Colonic mucosa (tissue), 4 donors: ENCODE measurements at regions not wholly inside any gene's neighbourhood (a gene's known extent, or its start where the extent isn't known, plus 50 kb on each side); places are given as distances from the start of the nearest gene placed in this dataset.

Experiments used
- DNase-seq: peaks from one replicate; pipeline ENCODE4 v3.0.0-alpha.2; 2020
- H3K27ac ChIP-seq: fragments of 200-600 bp; one replicate; pipeline ENCODE4 v1.8.0; 2021
- H3K27me3 ChIP-seq: fragments of 200-600 bp; one replicate; pipeline ENCODE4 v1.8.0; 2021
- H3K36me3 ChIP-seq: fragments of 200-600 bp; one replicate; pipeline ENCODE4 v1.8.0; 2021
- H3K4me1 ChIP-seq: fragments of 200-600 bp; one replicate; pipeline ENCODE4 v1.8.0; 2021; ENCODE audit warnings: mild to moderate bottlenecking
- H3K4me3 ChIP-seq: fragments of 200-600 bp; one replicate; pipeline ENCODE4 v1.8.0; 2021
- H3K9ac ChIP-seq, 2 donors: one replicate each; pipeline ENCODE4 v1.7.0; 2013; ENCODE audit warnings: control low read depth in 2 of 2, low read depth in 2 of 2, low read length in 2 of 2
- H3K9me3 ChIP-seq: fragments of 200-600 bp; one replicate; pipeline ENCODE4 v1.8.0; 2021
- CTCF ChIP-seq: fragments of 200-600 bp; IDR thresholded peaks from one replicate; pipeline ENCODE4 v1.8.0; 2022; ENCODE audit warnings: antibody characterized with exemption, mild to moderate bottlenecking
- intact Hi-C: fragments of 100-400 bp; cut with DNase I; formaldehyde crosslinking; loops from one replicate; pipeline ENCODE4 v1.14.1; 2022
- donor health status: healthy.
- donor health status: DM: no; HTN: no; CAD: no.
- donor health status: DM: no; HTN: no; CAD: no.

- no peak overlapping the region for H3K9ac ChIP-seq
- DNase-seq = peak; percentile 34
- no peaks in the 10 kb centered on the region for H3K4me1 ChIP-seq
- no peaks in the 10 kb centered on the region for H3K9me3 ChIP-seq
- intact Hi-C loops = no loop called here
- no peak overlapping the region for H3K4me3 ChIP-seq
- no peaks in the 10 kb centered on the region for H3K36me3 ChIP-seq
- no peak overlapping the region for H3K27ac ChIP-seq
- H3K27me3 ChIP-seq = no peaks in the 10 kb centered on the region
- no peak for TF ChIP-seq CTCF
Measured at GRCh38 chr3:177554895-177555759, 357.8 kb upstream of the TBL1XR1 start.

GRCh38 chr3:177557548-177557947, 360.3 kb upstream of the TBL1XR1 start:
- Histone ChIP-seq H3K4me1 (no peaks in the 10 kb centered on the region), H3K36me3 (no peaks in the 10 kb centered on the region), H3K27me3 (no peaks in the 10 kb centered on the region), H3K27ac (no peak overlapping the region), H3K9ac (no peak overlapping the region), H3K4me3 (no peak overlapping the region), H3K9me3 (no peaks in the 10 kb centered on the region)
- no peak for TF ChIP-seq CTCF
- intact Hi-C loops = no loop called here
- no peak for DNase-seq

- intact Hi-C loops = no loop called here
- TF ChIP-seq CTCF = no peak
- no peaks in the 10 kb centered on the region for H3K36me3 ChIP-seq
- no peaks in the 10 kb centered on the region for H3K27me3 ChIP-seq
- no peak for DNase-seq
- H3K27ac ChIP-seq = no peak overlapping the region
- H3K4me1 ChIP-seq = no peaks in the 10 kb centered on the region
- no peaks in the 10 kb centered on the region for H3K9me3 ChIP-seq
- no peak overlapping the region for H3K9ac ChIP-seq
- no peak overlapping the region for H3K4me3 ChIP-seq
Measured at GRCh38 chr3:177561365-177561764, 364.1 kb upstream of the TBL1XR1 start.

GRCh38 chr3:177561769-177562392, 364.6 kb upstream of the TBL1XR1 start:
- H3K27ac ChIP-seq = no peak overlapping the region
- no peak for TF ChIP-seq CTCF
- H3K9me3 ChIP-seq = no peaks in the 10 kb centered on the region
- H3K36me3 ChIP-seq = no peaks in the 10 kb centered on the region
- H3K4me1 ChIP-seq = no peaks in the 10 kb centered on the region
- no peak for DNase-seq
- no peak overlapping the region for H3K9ac ChIP-seq
- H3K4me3 ChIP-seq = no peak overlapping the region
- intact Hi-C loops = no loop called here
- H3K27me3 ChIP-seq = no peaks in the 10 kb centered on the region

- intact Hi-C loops = no loop called here
- no peak overlapping the region for H3K4me3 ChIP-seq
- H3K27ac ChIP-seq = no peak overlapping the region
- H3K27me3 ChIP-seq = no peaks in the 10 kb centered on the region
- H3K36me3 ChIP-seq = no peaks in the 10 kb centered on the region
- H3K9me3 ChIP-seq = no peaks in the 10 kb centered on the region
- H3K9ac ChIP-seq = no peak overlapping the region
- DNase-seq = no peak
- TF ChIP-seq CTCF = no peak
- no peaks in the 10 kb centered on the region for H3K4me1 ChIP-seq
Measured at GRCh38 chr3:177563243-177563780, 366.0 kb upstream of the TBL1XR1 start.
